ENCODE measurements at regions not wholly inside any gene's neighbourhood (a gene's known extent, or its start where the extent isn't known, plus 50 kb on each side); places are given as distances from the start of the nearest gene placed in this dataset.
A peak's percentile ranks its signal among the peaks of the same experiment; 100 is the strongest.

- DNase-seq (ENCODE audit: low read depth in 2 of 2, low spot score in 1 of 2) = peak; percentile 56 to 74
These were observed 82.3 kb upstream of the CD99 start for GRCh38 chrX:2608638-2609430.

DNA sequence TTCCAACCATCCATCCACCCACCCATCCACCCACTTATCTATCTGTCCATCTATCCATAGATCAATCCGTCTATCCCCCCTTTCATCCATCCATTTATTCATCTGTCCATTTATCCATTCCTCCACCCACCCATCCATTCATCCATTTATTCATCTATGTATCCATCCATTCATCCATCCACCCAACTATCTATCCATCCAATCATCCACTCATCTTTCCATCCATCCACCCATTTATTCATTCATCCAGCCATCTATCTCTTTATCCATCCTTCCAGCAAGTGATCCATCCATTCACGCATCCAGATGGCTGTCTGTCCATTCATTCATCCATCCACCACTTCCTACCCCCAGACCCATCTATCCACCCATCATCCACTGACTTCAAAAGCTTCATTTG, 84.0 kb upstream of the CD99 start:
- no peak for DNase-seq (ENCODE audit: low read depth in 2 of 2, low spot score in 1 of 2)

DNA sequence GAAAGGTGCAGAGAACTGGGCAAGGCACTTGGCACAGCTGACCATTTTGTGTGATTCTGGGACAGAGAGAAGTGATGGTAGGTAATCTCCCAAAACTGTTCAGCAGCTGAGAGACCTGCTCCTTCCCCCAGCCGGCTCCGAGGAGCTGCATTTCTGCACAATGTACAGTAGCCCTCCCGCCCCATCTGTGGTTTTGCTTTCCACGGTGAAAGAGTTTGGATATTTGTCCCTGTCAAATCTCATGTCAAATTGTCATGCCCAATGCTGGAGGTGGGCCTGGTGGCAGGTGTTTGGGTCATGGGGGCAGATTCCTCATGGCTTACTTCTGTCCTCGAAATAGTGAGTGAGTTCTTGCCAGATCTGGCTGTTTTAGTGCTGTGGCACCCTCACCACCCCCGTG, 90.5 kb upstream of the CD99 start:
- DNase-seq (ENCODE audit: low read depth in 2 of 2, low spot score in 1 of 2) = no peak

- DNase-seq (ENCODE audit: low read depth in 2 of 2, low spot score in 1 of 2) = no peak
These were observed 94.4 kb upstream of the CD99 start for GRCh38 chrX:2596555-2597255.

DNA sequence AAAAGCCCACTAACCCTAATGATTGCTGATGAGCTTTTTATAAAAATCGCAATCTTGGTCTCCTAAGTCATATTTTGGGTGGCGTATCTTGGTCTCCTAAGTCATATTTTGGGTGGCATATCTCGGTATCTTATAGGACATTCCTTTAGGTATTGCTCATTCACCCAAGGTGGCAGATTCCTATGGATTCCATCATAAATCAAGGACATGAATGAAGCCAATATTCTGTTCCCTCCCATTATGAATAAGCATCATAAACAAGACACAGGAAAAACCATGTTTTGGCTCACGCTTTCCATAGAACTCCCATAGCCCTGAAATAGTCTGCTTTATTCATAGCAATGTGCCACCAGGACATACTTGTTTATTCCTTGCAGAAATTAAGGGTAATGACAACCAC, 95.0 kb upstream of the CD99 start:
- DNase-seq (ENCODE audit: low read depth in 2 of 2, low spot score in 1 of 2) = no peak

DNA sequence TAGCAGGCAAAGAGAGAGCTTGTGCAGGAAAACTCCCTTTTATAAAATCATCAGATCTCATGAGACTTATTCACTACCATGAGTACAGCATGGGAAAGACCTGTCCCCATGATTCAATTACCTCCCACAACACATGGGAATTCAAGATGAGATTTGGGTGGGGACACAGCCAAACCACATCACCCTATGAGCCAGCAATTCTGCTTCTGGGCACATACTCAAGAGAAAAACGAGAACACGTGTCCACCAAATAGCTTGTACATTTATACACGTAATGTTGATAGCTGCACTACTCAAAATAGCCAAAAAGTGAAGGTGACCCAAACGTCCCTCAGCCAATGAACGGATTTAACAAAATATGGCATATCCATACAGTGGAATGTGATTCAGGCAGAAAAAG, 94.5 kb upstream of the DHRSX start:
- no peak for DNase-seq (ENCODE audit: low read depth in 2 of 2, low spot score in 1 of 2)

DNA sequence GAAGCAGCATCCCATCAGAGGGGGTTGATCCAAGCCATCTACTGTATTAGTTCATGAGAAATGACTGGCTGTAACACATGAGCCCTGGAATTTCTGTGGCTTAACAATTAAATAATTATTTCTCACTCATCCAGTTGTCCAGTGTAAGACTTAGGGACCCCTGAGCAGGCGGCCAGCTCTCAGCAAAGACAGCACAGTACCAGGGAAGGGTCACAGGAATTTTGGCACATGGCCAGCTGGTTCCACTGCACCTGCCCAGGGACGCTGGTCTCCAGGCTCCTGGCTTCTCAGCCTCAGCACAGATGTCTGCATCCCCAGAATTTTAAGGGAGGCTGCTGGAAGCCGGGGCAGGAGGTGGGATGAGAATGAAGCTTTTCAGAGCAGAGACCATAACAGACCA, 93.7 kb upstream of the DHRSX start:
- DNase-seq (ENCODE audit: low read depth in 2 of 2, low spot score in 1 of 2) = no peak

DNA sequence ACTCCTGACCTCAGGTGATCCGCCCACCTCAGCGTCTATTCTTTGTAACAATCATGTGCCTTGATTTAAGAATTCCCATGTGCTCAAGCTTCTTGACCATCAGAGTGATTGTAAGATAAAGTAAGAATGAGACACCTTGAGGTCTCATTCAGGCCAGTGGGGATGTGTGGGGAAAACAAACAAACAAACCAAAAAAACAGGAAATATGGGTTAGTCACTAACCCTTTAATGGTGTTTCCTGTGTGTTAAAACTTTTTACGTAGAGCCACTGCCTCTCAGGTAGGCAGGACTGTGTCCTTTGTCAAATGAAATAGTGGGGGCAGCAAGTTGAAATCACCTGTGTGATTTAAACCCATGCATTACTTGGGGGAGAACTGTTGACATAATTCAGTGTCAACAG, 91.5 kb upstream of the DHRSX start:
- no peak for DNase-seq (ENCODE audit: low read depth in 2 of 2, low spot score in 1 of 2)

DNA sequence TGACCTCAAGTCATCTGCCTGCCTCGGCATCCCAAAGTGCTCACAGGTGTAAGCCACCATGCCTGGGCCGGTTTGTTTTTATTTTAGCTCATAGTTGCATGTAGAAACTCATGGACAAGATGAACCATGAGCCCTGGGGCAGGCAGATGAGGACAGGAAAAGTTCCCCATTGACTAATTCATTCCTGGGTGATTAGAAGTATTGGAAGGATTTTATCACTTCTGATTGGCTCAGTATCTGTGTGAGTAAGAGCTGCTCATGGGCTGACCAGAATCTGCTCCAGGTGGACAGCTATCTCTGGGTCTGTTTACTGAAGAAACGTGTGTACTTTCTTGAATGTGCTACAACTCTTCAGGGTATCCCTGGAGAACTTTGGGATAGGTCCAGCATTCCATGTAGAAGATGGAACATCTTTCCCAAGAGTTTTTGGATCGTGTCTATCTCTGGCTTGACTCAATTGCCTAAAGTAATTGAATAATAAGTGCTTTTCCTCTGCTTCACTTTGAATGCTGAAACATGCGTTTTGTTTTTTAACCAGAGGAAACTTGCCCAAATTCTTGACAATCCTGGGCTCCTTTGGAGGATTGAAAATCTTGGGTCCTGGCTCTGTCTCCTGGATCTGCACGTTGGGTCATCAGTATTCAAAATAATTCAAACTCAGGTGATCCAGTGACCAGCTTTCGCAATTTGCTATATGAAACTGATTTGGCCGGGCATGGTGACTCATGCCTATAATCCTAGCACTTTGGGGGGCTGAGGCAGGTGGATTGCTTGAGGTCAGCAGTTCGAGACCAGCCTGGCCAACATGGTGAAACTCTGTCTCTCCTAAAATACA, 88.6 kb upstream of the DHRSX start:
- DNase-seq (ENCODE audit: low read depth in 2 of 2, low spot score in 1 of 2) = no peak

GRCh38 chrX:2588049-2588448, 87.3 kb upstream of the DHRSX start:
- no peak for DNase-seq (ENCODE audit: low read depth in 2 of 2, low spot score in 1 of 2)

DNA sequence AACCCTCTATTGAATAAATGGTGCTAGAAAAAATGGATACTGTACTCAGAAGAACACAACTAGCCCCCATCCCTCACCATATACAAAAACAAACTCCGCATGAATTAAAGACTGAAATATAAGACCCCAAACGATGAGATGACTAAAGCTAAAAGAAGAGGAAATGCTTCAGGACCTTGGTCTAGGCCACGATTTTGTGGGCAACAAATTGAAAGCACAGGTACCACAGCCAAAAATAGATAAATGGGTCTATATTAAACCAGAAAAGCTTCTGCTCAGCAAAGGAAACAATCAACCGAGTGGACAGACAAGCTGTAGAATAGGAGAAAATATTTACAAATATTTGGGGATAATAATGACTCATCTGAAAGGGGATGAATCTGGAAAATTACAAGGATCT, 86.4 kb upstream of the DHRSX start:
- no peak for DNase-seq (ENCODE audit: low read depth in 2 of 2, low spot score in 1 of 2)

DNA sequence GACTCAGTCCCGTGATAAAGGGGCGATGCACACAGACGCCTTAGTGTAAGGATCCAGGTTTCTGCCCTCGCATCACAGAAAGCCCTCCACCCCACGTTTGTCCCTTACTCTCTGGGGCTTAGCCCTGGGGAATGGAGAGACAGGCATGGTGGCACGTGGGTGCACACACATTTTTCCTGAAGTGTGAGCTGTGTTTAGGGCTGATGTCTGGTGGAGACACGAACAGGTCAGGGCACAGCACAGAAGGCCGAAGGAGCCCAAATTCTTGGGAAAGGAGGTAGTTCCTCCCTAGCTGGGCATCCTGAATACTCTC, 84.3 kb upstream of the DHRSX start:
- no peak for DNase-seq (ENCODE audit: low read depth in 2 of 2, low spot score in 1 of 2)

GRCh38 chrX:2584251-2585157, 83.7 kb upstream of the DHRSX start:
- no peak for DNase-seq (ENCODE audit: low read depth in 2 of 2, low spot score in 1 of 2)

- DNase-seq (ENCODE audit: low read depth in 2 of 2, low spot score in 1 of 2) = no peak
These were observed 82.7 kb upstream of the DHRSX start for GRCh38 chrX:2583194-2584162.

DNA sequence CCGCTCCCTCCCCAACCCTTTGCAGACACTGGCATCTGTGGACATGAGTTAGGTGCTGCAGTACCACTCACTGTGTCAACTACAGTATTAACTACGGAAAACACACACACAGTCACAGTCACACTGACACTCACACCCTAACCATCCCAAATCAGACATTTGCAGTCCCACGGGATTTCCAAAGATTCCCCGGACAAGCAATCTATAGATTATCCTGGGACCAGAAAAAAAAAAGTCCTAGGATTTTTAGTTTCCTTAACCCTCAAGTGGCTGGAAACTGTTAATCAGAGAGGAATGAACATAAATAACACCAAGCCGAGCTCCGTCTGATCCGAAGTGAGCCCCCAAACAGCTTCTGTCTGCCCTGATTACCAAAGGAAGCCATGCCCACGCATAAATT, 81.9 kb upstream of the DHRSX start:
- DNase-seq (ENCODE audit: low read depth in 2 of 2, low spot score in 1 of 2) = no peak

- DNase-seq (ENCODE audit: low read depth in 2 of 2, low spot score in 1 of 2) = no peak
These were observed 80.5 kb upstream of the DHRSX start for GRCh38 chrX:2581296-2581695.

- DNase-seq (ENCODE audit: low read depth in 2 of 2, low spot score in 1 of 2) = no peak
These were observed 78.1 kb upstream of the DHRSX start for GRCh38 chrX:2578864-2579263.

- no peak for DNase-seq (ENCODE audit: low read depth in 2 of 2, low spot score in 1 of 2)
These were observed 77.2 kb upstream of the DHRSX start for GRCh38 chrX:2577844-2578466.

DNA sequence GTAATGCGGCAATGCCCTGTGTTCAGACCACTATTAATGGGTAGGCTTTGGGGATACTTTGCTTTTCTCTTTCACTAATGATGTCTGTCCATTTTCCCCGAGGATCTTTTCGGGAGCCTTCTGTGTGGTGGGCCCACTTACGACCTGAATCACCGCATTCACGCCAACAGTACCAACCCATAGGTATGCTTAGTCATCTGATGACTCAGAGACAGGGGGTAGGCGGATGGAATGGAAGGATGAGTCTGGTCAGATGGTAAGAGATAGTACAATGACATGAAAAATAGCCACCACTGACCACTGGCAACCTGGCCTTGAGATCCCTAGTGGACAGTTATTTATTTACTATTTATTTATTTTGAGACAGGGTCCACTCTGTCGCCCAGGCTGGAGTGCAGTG, 76.0 kb upstream of the DHRSX start:
- no peak for DNase-seq (ENCODE audit: low read depth in 2 of 2, low spot score in 1 of 2)

DNA sequence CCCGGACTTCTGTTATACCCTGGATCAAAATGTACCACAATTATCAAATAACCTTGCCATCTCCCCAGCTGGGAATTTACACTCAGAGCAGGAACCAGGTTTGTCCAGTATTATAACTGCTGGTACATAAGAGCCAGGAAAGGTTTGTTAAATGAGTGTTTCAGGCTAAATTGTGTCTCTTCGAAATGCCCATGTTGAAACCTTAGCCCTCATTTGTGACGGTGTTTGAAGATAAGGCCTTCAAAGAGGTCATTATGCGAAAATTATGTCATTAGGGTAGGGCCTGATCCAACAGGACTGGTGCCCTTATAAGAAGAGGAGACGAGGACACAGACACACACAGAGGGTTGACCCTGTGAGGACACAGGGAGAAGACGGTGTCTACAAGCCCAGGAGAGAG, 73.5 kb upstream of the DHRSX start:
- DNase-seq (ENCODE audit: low read depth in 2 of 2, low spot score in 1 of 2) = no peak
